ENCODE measurements at regions not wholly inside any gene's neighbourhood (a gene's known extent, or its start where the extent isn't known, plus 50 kb on each side); places are given as distances from the start of the nearest gene placed in this dataset.

GRCh38 chr4:12293906-12294525, 865.3 kb upstream of the HS3ST1 start:
- TF ChIP-seq CTCF (conservative IDR thresholded peaks at IDR 0.05 in 1 of 2, IDR thresholded peaks at IDR 0.05 in 1 of 2; ENCODE audit: extremely low read depth in 1 of 2, insufficient read depth in 1 of 2, low read depth in 1 of 2, low read length in 2 of 2): no peak
- no peak for TF ChIP-seq EZH2 (IDR thresholded peaks at IDR 0.05; ENCODE audit: borderline replicate concordance, low read length)
